ENCODE measurements at regions not wholly inside any gene's neighbourhood (a gene's known extent, or its start where the extent isn't known, plus 50 kb on each side); places are given as distances from the start of the nearest gene placed in this dataset.

DNA sequence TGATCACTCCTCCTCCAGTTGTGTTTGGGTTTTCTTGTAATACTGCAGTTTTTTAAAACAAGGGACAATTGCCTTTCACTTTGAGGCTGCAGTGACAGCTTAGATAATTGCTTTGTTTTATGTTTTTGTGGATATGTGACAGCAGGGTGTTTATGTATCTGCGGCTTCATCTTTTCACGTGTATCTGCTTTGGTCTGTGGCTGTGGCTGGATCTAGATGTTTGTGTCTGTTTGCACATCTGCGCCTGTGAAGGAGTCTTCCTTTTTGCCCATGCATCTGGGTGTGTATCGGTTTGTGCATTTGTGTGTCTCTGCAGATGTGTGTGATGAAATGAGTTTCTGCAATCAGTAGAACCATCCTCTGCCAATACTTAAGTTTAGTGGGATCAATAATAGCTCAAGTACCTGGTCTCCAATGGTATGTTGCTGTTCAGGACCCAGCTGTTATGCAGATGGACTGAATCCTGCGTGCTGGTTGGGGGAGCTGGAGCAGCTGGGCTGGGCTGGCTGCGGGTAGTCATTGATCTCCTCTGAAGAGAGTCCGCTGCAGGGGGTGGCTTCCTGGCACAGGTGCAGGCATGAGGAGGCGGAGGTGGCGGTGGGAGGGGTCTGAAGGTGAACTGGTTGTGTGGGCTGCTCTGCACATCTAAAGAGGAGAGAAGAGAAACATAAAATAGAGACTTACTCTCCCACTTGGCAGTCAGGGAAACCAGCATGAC is 390.3 kb downstream of the SH2D1A start:
- TF ChIP-seq CTCF (IDR thresholded peaks at IDR 0.05): no peak
- DNase-seq: peak in 2 of 3 donors; percentile 14 to 53
- H3K9me3 ChIP-seq: no peaks in the 10 kb centered on the region
- H3K36me3 ChIP-seq (ENCODE audit: low read depth): no peaks in the 10 kb centered on the region
- H3K4me1 ChIP-seq (ENCODE audit: low read depth): no peaks in the 10 kb centered on the region
- peak; percentile 36 for ATAC-seq
- intact Hi-C loops (cut with DNase I, micrococcal nuclease): no loop called here
- H3K4me3 ChIP-seq: no peak overlapping the region

DNA sequence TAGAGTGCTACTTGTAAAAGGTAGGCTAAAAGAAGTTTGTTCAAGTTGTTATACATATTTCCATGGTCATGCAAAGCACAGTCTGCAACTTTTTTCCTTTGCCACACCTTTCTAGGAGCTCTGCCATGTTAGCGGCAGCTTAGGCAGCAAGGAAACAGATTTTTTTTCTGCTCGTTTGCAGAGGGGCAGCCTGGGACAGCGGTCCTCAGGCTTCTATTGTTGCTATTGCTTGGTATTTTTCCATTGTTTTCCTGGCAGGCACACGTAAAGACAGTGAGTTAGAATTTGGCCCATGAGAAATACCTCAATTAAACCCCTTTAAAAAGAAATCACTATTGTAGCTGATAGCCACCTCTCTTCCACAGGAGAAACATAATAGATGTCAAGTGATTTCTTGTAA is 391.4 kb downstream of the SH2D1A start:
- no peak for ATAC-seq
- Histone ChIP-seq H3K9me3 (no peaks in the 10 kb centered on the region), H3K4me1 (ENCODE audit: low read depth) (no peaks in the 10 kb centered on the region), H3K4me3 (no peak overlapping the region), H3K36me3 (ENCODE audit: low read depth) (no peaks in the 10 kb centered on the region)
- DNase-seq: no peak
- intact Hi-C loops (cut with DNase I, micrococcal nuclease): no loop called here
- no peak for TF ChIP-seq CTCF (IDR thresholded peaks at IDR 0.05)

GRCh38 chrX:124747295-124747694 is 400.9 kb downstream of the SH2D1A start:
- ATAC-seq: no peak
- H3K36me3 ChIP-seq (ENCODE audit: low read depth): no peaks in the 10 kb centered on the region
- intact Hi-C loops (cut with DNase I, micrococcal nuclease): no loop called here
- DNase-seq: no peak
- H3K4me3 ChIP-seq: no peak overlapping the region
- TF ChIP-seq CTCF (IDR thresholded peaks at IDR 0.05): no peak
- no peaks in the 10 kb centered on the region for H3K9me3 ChIP-seq
- H3K4me1 ChIP-seq (ENCODE audit: low read depth): no peaks in the 10 kb centered on the region

- H3K36me3 ChIP-seq (ENCODE audit: low read depth): no peaks in the 10 kb centered on the region
- no peak for ATAC-seq
- no peak overlapping the region for H3K4me3 ChIP-seq
- no peaks in the 10 kb centered on the region for H3K4me1 ChIP-seq (ENCODE audit: low read depth)
- H3K9me3 ChIP-seq: no peaks in the 10 kb centered on the region
- intact Hi-C loops (cut with DNase I, micrococcal nuclease): no loop called here
- DNase-seq: no peak
- TF ChIP-seq CTCF (IDR thresholded peaks at IDR 0.05): no peak
Measured at GRCh38 chrX:124764354-124764753, 418.0 kb downstream of the SH2D1A start.

DNA sequence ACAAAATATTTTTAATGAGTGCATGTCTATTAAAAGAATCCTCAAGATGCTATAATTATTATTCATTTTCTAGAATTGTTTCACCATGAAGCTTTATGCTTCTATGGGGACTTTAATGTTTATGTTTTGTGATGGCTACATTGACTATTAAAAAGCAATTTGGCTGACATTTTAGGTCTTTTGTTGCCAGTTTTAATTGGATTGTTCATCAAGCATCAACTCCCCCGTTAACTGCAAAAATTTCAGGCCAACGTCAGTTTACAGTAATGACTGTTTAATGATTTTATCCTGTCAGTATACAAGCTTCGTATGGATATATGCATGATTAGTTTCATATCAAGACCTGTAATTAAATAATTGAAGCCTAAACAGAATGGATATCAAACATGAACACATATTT is 422.8 kb downstream of the SH2D1A start:
- no peak for DNase-seq
- intact Hi-C loops (cut with DNase I, micrococcal nuclease): no loop called here
- ATAC-seq: no peak

More for the DNA sequence above, 422.8 kb downstream of the SH2D1A start:
- no peak overlapping the region for H3K4me3 ChIP-seq
- H3K36me3 ChIP-seq (ENCODE audit: low read depth): no peaks in the 10 kb centered on the region
- H3K9me3 ChIP-seq: no peaks in the 10 kb centered on the region
- H3K4me1 ChIP-seq (ENCODE audit: low read depth): no peaks in the 10 kb centered on the region
- no peak for TF ChIP-seq CTCF (IDR thresholded peaks at IDR 0.05)
